HepG2 (cell line): ENCODE measurements at regions not wholly inside any gene's neighbourhood (a gene's known extent, or its start where the extent isn't known, plus 50 kb on each side); places are given as distances from the start of the nearest gene placed in this dataset.

Experiments used
- ATAC-seq: fragments of 200-7000 bp; cut with Tn5 transposase; 3 replicates; pipeline ENCODE4 v1.9.1; 2020; ENCODE audit warnings: mild to moderate bottlenecking, moderate library complexity
- BruUV-seq: library from RNA; stranded (reverse); fragments of 400-500 nt; replicated peaks from 2 replicates; lab custom pipeline; 2021; lab: Mats Ljungman, UMichigan
- CTCF ChIA-PET: fragments of 300-600 bp; formaldehyde crosslinking; extraction: SDS; loops from one replicate; lab custom pipeline; 2021; ENCODE audit warnings: low total read pairs, inconsistent platforms, low intra/inter-chr PET ratio; lab: Yijun Ruan, JAX
- POLR2A ChIA-PET: fragments of 350-600 bp; sonication (Branson Sonifier 250); formaldehyde crosslinking; loops from one replicate; lab custom pipeline; 2020; ENCODE audit warnings: antibody characterized with exemption, inconsistent platforms; lab: Yijun Ruan, JAX
- DNase-seq: peaks from one replicate; pipeline ENCODE4 v3.0.0-alpha.2; 2015; ENCODE audit warnings: low spot score
- FAIRE-seq: peaks from 3 replicates; lab custom pipeline; 2011; peaks lifted over from hg19 to GRCh38; lab: Jason Lieb, UNC
- H2AFZ ChIP-seq: one replicate; pipeline ENCODE4 v1.6.1; 2011; ENCODE audit warnings: low read length, inconsistent platforms
- H3K27ac ChIP-seq: fragments of 300-600 bp; 3 replicates; pipeline ENCODE4 v1.8.0; 2011; ENCODE audit warnings: mixed run types, mild to moderate bottlenecking, mixed read lengths, low read length, inconsistent platforms; ENCODE audit not compliant: insufficient read depth; ENCODE audit errors: extremely low read length
- H3K27me3 ChIP-seq, 2 experiments: fragments of 200-600 bp in 1 of 2; 2 replicates in 1 of 2; 3 replicates in 1 of 2; pipeline versions ENCODE4 v1.6.0 to v1.8.0; 2011; ENCODE audit warnings: low read length in 2 of 2, mild to moderate bottlenecking in 2 of 2, moderate library complexity in 2 of 2, inconsistent platforms in 1 of 2; ENCODE audit not compliant: insufficient read depth in 2 of 2, control insufficient read depth in 1 of 2
- H3K36me3 ChIP-seq, 2 experiments: fragments of 200-600 bp in 1 of 2; replicated peaks in 1 of 2; 2 replicates in 1 of 2; 3 replicates in 1 of 2; pipeline versions ENCODE4 v1.5.1 to v1.8.0; 2011; ENCODE audit warnings: low read length in 2 of 2, inconsistent platforms in 1 of 2; ENCODE audit not compliant: insufficient read depth in 2 of 2, control insufficient read depth in 1 of 2
- H3K4me1 ChIP-seq: 2 replicates; pipeline ENCODE4 v1.5.1; 2012; ENCODE audit warnings: low read length, inconsistent platforms; ENCODE audit not compliant: insufficient read depth
- H3K4me2 ChIP-seq: 2 replicates; pipeline ENCODE4 v1.6.0; 2011; ENCODE audit warnings: low read depth, low read length, inconsistent platforms
- H3K4me3 ChIP-seq, 3 experiments: fragments of 200-600 bp in 1 of 3; sonication (generic), shearing (Covaris generic) in 1 of 3; replicated peaks in 1 of 3; 2 replicates each; pipeline ENCODE4 v1.5.1; 2011 to 2016; ENCODE audit warnings: low read length in 3 of 3, inconsistent platforms in 2 of 3, low read depth in 2 of 3, mild to moderate bottlenecking in 2 of 3, control low read depth in 1 of 3, mixed read lengths in 1 of 3; ENCODE audit not compliant: insufficient read depth in 1 of 3
- H3K79me2 ChIP-seq: one replicate; pipeline ENCODE4 v1.6.1; 2011; ENCODE audit warnings: low read length, inconsistent platforms; ENCODE audit not compliant: insufficient read depth
- H3K9ac ChIP-seq: 2 replicates; pipeline ENCODE4 v1.6.0; 2011; ENCODE audit warnings: mild to moderate bottlenecking, low read depth, low read length, inconsistent platforms; ENCODE audit not compliant: insufficient read depth
- H3K9me3 ChIP-seq: 2 replicates; pipeline ENCODE4 v1.5.1; 2012; ENCODE audit warnings: mild to moderate bottlenecking, low read length
- H4K20me1 ChIP-seq: 2 replicates; pipeline ENCODE4 v1.6.0; 2011; ENCODE audit warnings: inconsistent platforms, mild to moderate bottlenecking, low read length, moderate library complexity; ENCODE audit not compliant: insufficient read depth
- CREB3 ChIP-seq: sonication (generic); formaldehyde crosslinking; IDR thresholded peaks from 2 replicates; pipeline ENCODE4 v1.5.0; 2020; ENCODE audit warnings: missing genetic modification reagents
- CTCF ChIP-seq: sonication (generic); formaldehyde crosslinking; IDR thresholded peaks from 2 replicates; pipeline ENCODE4 v1.5.0; 2020; ENCODE audit warnings: mild to moderate bottlenecking, missing genetic modification reagents, moderate library complexity
- ESRRA ChIP-seq: sonication (generic); formaldehyde crosslinking; IDR thresholded peaks from 2 replicates; pipeline ENCODE4 v1.5.1; 2020; ENCODE audit warnings: mild to moderate bottlenecking, low read depth, missing genetic modification reagents
- HDAC6 ChIP-seq: fragments of 200-600 bp; sonication (generic); IDR thresholded peaks from 2 replicates; pipeline ENCODE4 v1.7.0; 2017; ENCODE audit warnings: mild to moderate bottlenecking, antibody characterized with exemption, low read length, low read depth
- HOXD1 ChIP-seq: sonication (generic); formaldehyde crosslinking; IDR thresholded peaks from 2 replicates; pipeline ENCODE4 v1.5.0; 2020; ENCODE audit warnings: missing genetic modification reagents
- KAT8 ChIP-seq: IDR thresholded peaks from 2 replicates; pipeline ENCODE4 v1.6.1; 2016; ENCODE audit warnings: missing genetic modification reagents, missing compliant biosample characterization
- KLF9 ChIP-seq: IDR thresholded peaks from 2 replicates; pipeline ENCODE4 v1.6.1; 2016; ENCODE audit warnings: low read depth
- MIXL1 ChIP-seq: IDR thresholded peaks from 2 replicates; pipeline ENCODE4 v1.6.1; 2016
- MTA3 ChIP-seq: sonication (generic); formaldehyde crosslinking; IDR thresholded peaks from 2 replicates; pipeline ENCODE4 v1.4.0; 2020; ENCODE audit warnings: missing genetic modification reagents
- NFATC3 ChIP-seq: sonication (generic); formaldehyde crosslinking; IDR thresholded peaks from 2 replicates; pipeline ENCODE4 v1.5.1; 2020; ENCODE audit warnings: mild to moderate bottlenecking, missing genetic modification reagents
- NKX3-1 ChIP-seq: sonication (generic); formaldehyde crosslinking; IDR thresholded peaks from 2 replicates; pipeline ENCODE4 v1.5.0; 2020; ENCODE audit warnings: missing genetic modification reagents
- RORA ChIP-seq: sonication (generic); formaldehyde crosslinking; IDR thresholded peaks from 2 replicates; pipeline ENCODE4 v1.5.0; 2020; ENCODE audit warnings: mild to moderate bottlenecking, missing genetic modification reagents, moderate library complexity
- SMARCE1 ChIP-seq: fragments of 450-650 bp; IDR thresholded peaks from 2 replicates; pipeline ENCODE4 v1.6.1; 2017; ENCODE audit warnings: borderline replicate concordance
- STAG1 ChIP-seq: sonication (generic); formaldehyde crosslinking; IDR thresholded peaks from 2 replicates; pipeline ENCODE4 v1.4.0; 2020; ENCODE audit warnings: missing genetic modification reagents
- TAF1 ChIP-seq: sonication (generic); formaldehyde crosslinking; IDR thresholded peaks from 2 replicates; pipeline ENCODE4 v1.4.0; 2020; ENCODE audit warnings: missing genetic modification reagents
- ZBTB3 ChIP-seq: sonication (generic); formaldehyde crosslinking; IDR thresholded peaks from 2 replicates; pipeline ENCODE4 v1.4.0; 2020; ENCODE audit warnings: low read depth, mild to moderate bottlenecking, moderate library complexity, missing genetic modification reagents, borderline replicate concordance
- ZBTB38 ChIP-seq: sonication (generic); formaldehyde crosslinking; IDR thresholded peaks from 2 replicates; pipeline ENCODE4 v1.5.1; 2020; ENCODE audit warnings: mild to moderate bottlenecking, missing genetic modification reagents
- ZNF430 ChIP-seq: sonication (generic); formaldehyde crosslinking; IDR thresholded peaks from 2 replicates; pipeline ENCODE4 v1.9.0; 2021; ENCODE audit warnings: mild to moderate bottlenecking, missing genetic modification reagents
- ZNF484 ChIP-seq: sonication (generic); formaldehyde crosslinking; IDR thresholded peaks from 2 replicates; pipeline ENCODE4 v1.5.1; 2020; ENCODE audit warnings: mild to moderate bottlenecking, low read depth, missing genetic modification reagents, borderline replicate concordance
- ZNF605 ChIP-seq: sonication (generic); formaldehyde crosslinking; IDR thresholded peaks from 2 replicates; pipeline ENCODE4 v1.8.0; 2022; ENCODE audit warnings: mild to moderate bottlenecking, missing genetic modification reagents
- ZNF737 ChIP-seq: sonication (generic); formaldehyde crosslinking; IDR thresholded peaks from 2 replicates; pipeline ENCODE4 v1.5.0; 2020; ENCODE audit warnings: missing genetic modification reagents, mild to moderate bottlenecking, borderline replicate concordance
- WGBS: methylation state at CpG from one replicate; pipeline ENCODE4 v1.1.6; 2017; ENCODE audit warnings: low lambda C conversion rate; 5-methylcytosine and 5-hydroxymethylcytosine counted together
- in situ Hi-C: cut with HindIII; loops from 2 replicates; pipeline ENCODE4 v1.10.0; 2017; ENCODE audit warnings: low pct_unique_long_range_greater_than_20kb; ENCODE audit not compliant: extremely low pct_ligation_motif_present
- intact Hi-C: fragments of 100-400 bp; cut with micrococcal nuclease; formaldehyde crosslinking; loops from one replicate; pipeline ENCODE4 v1.10.0; 2022; ENCODE audit not compliant: unreplicated experiment

- TF ChIP-seq KLF9 (CRISPR knock-in tag) (no peak), ZBTB38 (CRISPR knock-in tag) (no peak), HOXD1 (CRISPR knock-in tag) (no peak), STAG1 (peak; percentile 92), HDAC6 (no peak), ZNF430 (CRISPR knock-in tag) (no peak), ESRRA (CRISPR knock-in tag) (no peak), MIXL1 (CRISPR knock-in tag) (peak; percentile 27; the same call in 1 of the 2 replicates), CTCF (CRISPR knock-in tag) (peak; percentile 74)
Measured at GRCh38 chr21:17387030-17387617, 125.7 kb upstream of the CXADR start (continued).

GRCh38 chr21:17388226-17388625, 124.6 kb upstream of the CXADR start:
- Histone ChIP-seq H3K27me3 (no peaks in the 10 kb centered on the region), H3K4me1 (0 out of 2 replicates have a peak, but pooled peaks cover 12% of the 10 kb centered on the region), H3K79me2 (no peaks in the 10 kb centered on the region), H2AFZ (no peak overlapping the region), H3K9me3 (no peaks in the 10 kb centered on the region), H3K4me2 (no peak overlapping the region), H3K36me3 (no peaks in the 10 kb centered on the region), H3K27ac (no peak overlapping the region), H3K9ac (no peak overlapping the region), H3K4me3 (no peak overlapping the region), H4K20me1 (no peaks in the 10 kb centered on the region)
- BruUV-seq = no TSS peak
- intact Hi-C loops = no loop called here
- ChIA-PET POLR2A (interaction anchor here (2.1 kb wide), 1 partner anchor 166 kb away, joined by 13 read pairs; no protein-coding TSS in a partner anchor), CTCF (interaction anchor here (2.3 to 2.6 kb wide), 2 partner anchors 167 to 198 kb away, joined by 17 to 24 read pairs; no protein-coding TSS in a partner anchor)
- in situ Hi-C loops = loop anchor here (10.0 kb wide), 1 partner anchor 197 kb away; no protein-coding TSS in a partner anchor
- no peak for FAIRE-seq
- no peak for DNase-seq
- ATAC-seq = no peak
- 60% methylated on average over 4 of the region's 4 CpGs for WGBS
- TF ChIP-seq RORA (CRISPR knock-in tag) = no peak
- TF ChIP-seq ZBTB3 = no peak
- TF ChIP-seq CREB3 (CRISPR knock-in tag) = no peak
- no peak for TF ChIP-seq NFATC3 (CRISPR knock-in tag)
- TF ChIP-seq ZNF484 (CRISPR knock-in tag) = no peak
- no peak for TF ChIP-seq MTA3
- TF ChIP-seq MIXL1 (CRISPR knock-in tag) = no peak
- TF ChIP-seq NKX3-1 (CRISPR knock-in tag) = no peak
- TF ChIP-seq ZNF605 = no peak
- TF ChIP-seq SMARCE1 = no peak
- TF ChIP-seq ZNF737 (CRISPR knock-in tag) = no peak
- TF ChIP-seq TAF1 = no peak
- TF ChIP-seq KAT8 (CRISPR knock-in tag) = no peak
